ENCODE measurements at regions not wholly inside any gene's neighbourhood (a gene's known extent, or its start where the extent isn't known, plus 50 kb on each side); places are given as distances from the start of the nearest gene placed in this dataset.

GRCh38 chr18:24831871-24832665 lies 371.6 kb downstream of the HRH4 start:
- TF ChIP-seq TAF1 (IDR thresholded peaks at IDR 0.05; ENCODE audit: low read depth, low read length) = no peak
- no peak for TF ChIP-seq POLR2A (IDR thresholded peaks at IDR 0.05; ENCODE audit: low read depth, low read length)
- no peak for TF ChIP-seq POLR2AphosphoS5 (IDR thresholded peaks at IDR 0.05; ENCODE audit: low read depth, low read length)
- TF ChIP-seq SPI1 (IDR thresholded peaks at IDR 0.05; ENCODE audit: low read depth, low read length) = no peak
- no peak for TF ChIP-seq PAX5 (IDR thresholded peaks at IDR 0.05; ENCODE audit: insufficient read depth, low read length, severe bottlenecking)
